ENCODE measurements at regions not wholly inside any gene's neighbourhood (a gene's known extent, or its start where the extent isn't known, plus 50 kb on each side); places are given as distances from the start of the nearest gene placed in this dataset.

DNA sequence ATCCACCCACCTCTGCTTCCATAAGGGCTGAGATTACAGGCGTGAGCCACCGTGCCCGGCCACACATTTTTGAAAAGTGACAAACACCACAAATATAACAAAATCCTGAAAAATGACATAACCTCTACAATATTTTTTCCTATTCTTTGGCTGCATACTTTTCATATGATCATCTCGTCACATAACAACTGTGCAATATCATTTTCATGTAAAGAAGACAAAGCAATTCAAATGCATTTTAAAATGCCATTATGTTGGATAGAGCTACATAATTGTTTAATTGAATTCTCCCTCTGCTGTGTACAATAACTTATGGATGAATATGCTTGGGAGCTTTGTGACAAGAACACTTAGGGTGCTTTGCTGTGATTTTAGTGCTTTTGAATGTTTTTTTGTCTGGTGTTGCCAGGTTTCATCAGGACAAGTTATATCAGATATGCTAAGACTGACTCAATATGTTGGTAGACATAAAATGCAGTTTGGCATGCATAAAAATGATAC lies 132.9 kb downstream of the CHIC2 start (continued):
- TF ChIP-seq, protein P1, sequence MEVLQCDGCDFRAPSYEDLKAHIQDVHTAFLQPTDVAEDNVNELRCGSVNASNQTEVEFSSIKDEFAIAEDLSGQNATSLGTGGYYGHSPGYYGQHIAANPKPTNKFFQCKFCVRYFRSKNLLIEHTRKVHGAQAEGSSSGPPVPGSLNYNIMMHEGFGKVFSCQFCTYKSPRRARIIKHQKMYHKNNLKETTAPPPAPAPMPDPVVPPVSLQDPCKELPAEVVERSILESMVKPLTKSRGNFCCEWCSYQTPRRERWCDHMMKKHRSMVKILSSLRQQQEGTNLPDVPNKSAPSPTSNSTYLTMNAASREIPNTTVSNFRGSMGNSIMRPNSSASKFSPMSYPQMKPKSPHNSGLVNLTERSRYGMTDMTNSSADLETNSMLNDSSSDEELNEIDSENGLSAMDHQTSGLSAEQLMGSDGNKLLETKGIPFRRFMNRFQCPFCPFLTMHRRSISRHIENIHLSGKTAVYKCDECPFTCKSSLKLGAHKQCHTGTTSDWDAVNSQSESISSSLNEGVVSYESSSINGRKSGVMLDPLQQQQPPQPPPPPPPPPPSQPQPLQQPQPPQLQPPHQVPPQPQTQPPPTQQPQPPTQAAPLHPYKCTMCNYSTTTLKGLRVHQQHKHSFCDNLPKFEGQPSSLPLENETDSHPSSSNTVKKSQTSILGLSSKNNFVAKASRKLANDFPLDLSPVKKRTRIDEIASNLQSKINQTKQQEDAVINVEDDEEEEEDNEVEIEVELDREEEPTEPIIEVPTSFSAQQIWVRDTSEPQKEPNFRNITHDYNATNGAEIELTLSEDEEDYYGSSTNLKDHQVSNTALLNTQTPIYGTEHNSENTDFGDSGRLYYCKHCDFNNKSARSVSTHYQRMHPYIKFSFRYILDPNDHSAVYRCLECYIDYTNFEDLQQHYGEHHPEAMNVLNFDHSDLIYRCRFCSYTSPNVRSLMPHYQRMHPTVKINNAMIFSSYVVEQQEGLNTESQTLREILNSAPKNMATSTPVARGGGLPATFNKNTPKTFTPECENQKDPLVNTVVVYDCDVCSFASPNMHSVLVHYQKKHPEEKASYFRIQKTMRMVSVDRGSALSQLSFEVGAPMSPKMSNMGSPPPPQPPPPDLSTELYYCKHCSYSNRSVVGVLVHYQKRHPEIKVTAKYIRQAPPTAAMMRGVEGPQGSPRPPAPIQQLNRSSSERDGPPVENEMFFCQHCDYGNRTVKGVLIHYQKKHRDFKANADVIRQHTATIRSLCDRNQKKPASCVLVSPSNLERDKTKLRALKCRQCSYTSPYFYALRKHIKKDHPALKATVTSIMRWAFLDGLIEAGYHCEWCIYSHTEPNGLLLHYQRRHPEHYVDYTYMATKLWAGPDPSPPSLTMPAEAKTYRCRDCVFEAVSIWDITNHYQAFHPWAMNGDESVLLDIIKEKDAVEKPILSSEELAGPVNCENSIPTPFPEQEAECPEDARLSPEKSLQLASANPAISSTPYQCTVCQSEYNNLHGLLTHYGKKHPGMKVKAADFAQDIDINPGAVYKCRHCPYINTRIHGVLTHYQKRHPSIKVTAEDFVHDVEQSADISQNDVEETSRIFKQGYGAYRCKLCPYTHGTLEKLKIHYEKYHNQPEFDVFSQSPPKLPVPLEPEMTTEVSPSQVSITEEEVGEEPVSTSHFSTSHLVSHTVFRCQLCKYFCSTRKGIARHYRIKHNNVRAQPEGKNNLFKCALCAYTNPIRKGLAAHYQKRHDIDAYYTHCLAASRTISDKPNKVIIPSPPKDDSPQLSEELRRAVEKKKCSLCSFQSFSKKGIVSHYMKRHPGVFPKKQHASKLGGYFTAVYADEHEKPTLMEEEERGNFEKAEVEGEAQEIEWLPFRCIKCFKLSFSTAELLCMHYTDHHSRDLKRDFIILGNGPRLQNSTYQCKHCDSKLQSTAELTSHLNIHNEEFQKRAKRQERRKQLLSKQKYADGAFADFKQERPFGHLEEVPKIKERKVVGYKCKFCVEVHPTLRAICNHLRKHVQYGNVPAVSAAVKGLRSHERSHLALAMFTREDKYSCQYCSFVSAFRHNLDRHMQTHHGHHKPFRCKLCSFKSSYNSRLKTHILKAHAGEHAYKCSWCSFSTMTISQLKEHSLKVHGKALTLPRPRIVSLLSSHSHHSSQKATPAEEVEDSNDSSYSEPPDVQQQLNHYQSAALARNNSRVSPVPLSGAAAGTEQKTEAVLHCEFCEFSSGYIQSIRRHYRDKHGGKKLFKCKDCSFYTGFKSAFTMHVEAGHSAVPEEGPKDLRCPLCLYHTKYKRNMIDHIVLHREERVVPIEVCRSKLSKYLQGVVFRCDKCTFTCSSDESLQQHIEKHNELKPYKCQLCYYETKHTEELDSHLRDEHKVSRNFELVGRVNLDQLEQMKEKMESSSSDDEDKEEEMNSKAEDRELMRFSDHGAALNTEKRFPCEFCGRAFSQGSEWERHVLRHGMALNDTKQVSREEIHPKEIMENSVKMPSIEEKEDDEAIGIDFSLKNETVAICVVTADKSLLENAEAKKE (CRISPR knock-in tag; IDR thresholded peaks at IDR 0.05), result no peak
- TF ChIP-seq POLR2AphosphoS5 (IDR thresholded peaks at IDR 0.05; ENCODE audit: low read depth) (no peak), JUNB (IDR thresholded peaks at IDR 0.05; ENCODE audit: unreplicated experiment) (no peak), EZH2phosphoT487 (IDR thresholded peaks at IDR 0.05; ENCODE audit: unreplicated experiment) (no peak), ETS1 (IDR thresholded peaks at IDR 0.05) (no peak)
- TF ChIP-seq, protein P2, sequence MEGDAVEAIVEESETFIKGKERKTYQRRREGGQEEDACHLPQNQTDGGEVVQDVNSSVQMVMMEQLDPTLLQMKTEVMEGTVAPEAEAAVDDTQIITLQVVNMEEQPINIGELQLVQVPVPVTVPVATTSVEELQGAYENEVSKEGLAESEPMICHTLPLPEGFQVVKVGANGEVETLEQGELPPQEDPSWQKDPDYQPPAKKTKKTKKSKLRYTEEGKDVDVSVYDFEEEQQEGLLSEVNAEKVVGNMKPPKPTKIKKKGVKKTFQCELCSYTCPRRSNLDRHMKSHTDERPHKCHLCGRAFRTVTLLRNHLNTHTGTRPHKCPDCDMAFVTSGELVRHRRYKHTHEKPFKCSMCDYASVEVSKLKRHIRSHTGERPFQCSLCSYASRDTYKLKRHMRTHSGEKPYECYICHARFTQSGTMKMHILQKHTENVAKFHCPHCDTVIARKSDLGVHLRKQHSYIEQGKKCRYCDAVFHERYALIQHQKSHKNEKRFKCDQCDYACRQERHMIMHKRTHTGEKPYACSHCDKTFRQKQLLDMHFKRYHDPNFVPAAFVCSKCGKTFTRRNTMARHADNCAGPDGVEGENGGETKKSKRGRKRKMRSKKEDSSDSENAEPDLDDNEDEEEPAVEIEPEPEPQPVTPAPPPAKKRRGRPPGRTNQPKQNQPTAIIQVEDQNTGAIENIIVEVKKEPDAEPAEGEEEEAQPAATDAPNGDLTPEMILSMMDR (conservative IDR thresholded peaks at IDR 0.05; ENCODE audit: low read depth in 2 of 2), result no peak

Measured in GM23338 (cell line).